GM12872 (cell line): ENCODE measurements at regions not wholly inside any gene's neighbourhood (a gene's known extent, or its start where the extent isn't known, plus 50 kb on each side); places are given as distances from the start of the nearest gene placed in this dataset.

Experiments
- CTCF ChIP-seq: IDR thresholded peaks from 3 replicates; pipeline ENCODE4 v1.5.1; 2011; ENCODE audit warnings: low read depth, mild to moderate bottlenecking, low read length, moderate library complexity; ENCODE audit not compliant: insufficient read depth

GRCh38 chr17:79509008-79509407, 101.8 kb downstream of the RBFOX3 start:
- no peak for TF ChIP-seq CTCF

- TF ChIP-seq CTCF = no peak
These were observed 102.5 kb downstream of the RBFOX3 start for GRCh38 chr17:79508291-79508716.

GRCh38 chr17:79506955-79507354, 103.9 kb downstream of the RBFOX3 start:
- no peak for TF ChIP-seq CTCF

GRCh38 chr17:79506150-79506870, 104.5 kb downstream of the RBFOX3 start:
- no peak for TF ChIP-seq CTCF

- TF ChIP-seq CTCF = no peak
These were observed 105.7 kb downstream of the RBFOX3 start for GRCh38 chr17:79505199-79505598.

GRCh38 chr17:79504181-79504605, 106.7 kb downstream of the RBFOX3 start:
- TF ChIP-seq CTCF = no peak

GRCh38 chr17:79503126-79503839, 107.6 kb downstream of the RBFOX3 start:
- TF ChIP-seq CTCF = no peak
